ENCODE measurements at regions not wholly inside any gene's neighbourhood (a gene's known extent, or its start where the extent isn't known, plus 50 kb on each side); places are given as distances from the start of the nearest gene placed in this dataset.

DNA sequence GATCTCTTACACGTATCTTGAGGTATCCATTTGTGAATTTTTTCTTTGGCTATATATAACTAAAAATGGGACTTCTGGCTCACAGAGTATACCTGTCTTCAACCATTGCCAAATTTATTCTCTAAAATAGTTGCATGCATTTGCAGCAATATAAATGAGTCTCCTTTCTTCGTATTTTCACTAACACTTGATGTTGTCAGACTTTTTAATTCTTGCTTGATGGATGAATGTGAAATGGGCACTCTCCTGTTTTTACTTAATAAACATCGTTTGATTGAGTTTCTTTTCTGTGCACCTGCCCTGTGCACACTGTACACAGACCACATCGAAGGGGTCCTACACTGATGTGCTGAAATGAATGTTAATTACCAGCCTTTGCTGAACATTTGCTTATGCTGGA, 121.8 kb downstream of the DDX1 start:
- H3K4me3 ChIP-seq (ENCODE audit: low read depth, low read length): no peak overlapping the region
- no peak for TF ChIP-seq CTCF (IDR thresholded peaks at IDR 0.05; ENCODE audit: borderline replicate concordance, insufficient read depth, low read depth, low read length)

DNA sequence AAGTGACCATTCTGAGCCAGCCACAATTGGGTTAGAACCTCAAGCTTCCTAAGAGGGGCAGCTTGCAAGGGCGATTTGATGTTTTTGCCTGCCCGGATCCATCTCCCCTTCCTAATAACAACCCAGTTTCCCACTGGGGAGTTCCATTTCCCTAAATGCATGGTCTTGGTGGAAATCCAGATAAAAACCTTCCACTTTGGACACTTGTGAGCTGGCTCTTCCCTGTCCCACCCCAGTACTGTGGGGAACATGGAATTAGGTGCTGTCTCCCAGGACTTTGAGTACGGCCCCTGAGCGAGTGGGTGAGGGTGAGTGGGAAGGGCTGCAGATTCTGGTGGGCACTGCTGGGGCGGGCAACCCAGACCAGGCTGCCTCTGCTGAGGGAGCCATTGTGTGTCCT, 122.3 kb downstream of the DDX1 start:
- no peak overlapping the region for H3K4me3 ChIP-seq (ENCODE audit: low read depth, low read length)
- TF ChIP-seq CTCF (IDR thresholded peaks at IDR 0.05; ENCODE audit: borderline replicate concordance, insufficient read depth, low read depth, low read length): no peak

DNA sequence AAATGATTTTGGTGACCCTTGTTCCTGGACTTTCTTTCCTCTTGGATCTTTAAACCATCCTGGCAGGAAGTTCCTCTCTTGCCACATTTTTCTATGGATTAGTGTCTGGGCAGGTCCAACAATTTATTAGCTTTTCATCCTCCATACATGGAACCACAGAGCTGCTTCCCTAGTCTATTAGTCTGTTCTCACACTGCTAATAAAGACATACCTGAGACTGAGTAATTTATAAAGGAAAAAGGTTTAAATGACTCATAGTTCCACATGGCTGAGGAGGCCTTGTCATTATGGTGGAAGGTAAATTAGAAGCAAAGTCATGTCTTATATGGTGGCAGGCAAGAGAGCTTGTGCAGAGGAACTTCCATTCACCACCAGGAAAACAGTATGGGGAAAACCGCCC, 122.9 kb downstream of the DDX1 start:
- no peak overlapping the region for H3K4me3 ChIP-seq (ENCODE audit: low read depth, low read length)
- TF ChIP-seq CTCF (IDR thresholded peaks at IDR 0.05; ENCODE audit: borderline replicate concordance, insufficient read depth, low read depth, low read length): no peak

DNA sequence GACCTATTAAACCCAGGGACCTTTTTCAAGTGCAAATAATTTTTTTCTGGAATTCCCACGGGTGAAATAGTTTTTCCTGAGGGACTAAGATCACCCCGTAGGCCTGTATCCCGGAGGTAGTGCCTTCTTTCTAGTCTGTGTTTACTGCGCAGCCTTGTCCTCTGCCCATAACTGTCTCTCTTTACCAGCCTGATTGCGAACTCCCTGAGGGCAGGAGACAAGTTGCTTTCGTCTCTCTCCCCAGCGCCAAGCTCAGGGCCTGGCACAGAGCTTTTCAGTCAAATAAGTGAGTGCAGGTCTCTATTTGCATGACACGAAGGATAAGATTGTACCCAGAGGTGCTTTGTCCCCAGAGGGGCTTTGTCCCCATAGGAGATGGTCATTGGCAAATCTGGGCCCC, 123.9 kb downstream of the DDX1 start:
- H3K4me3 ChIP-seq (ENCODE audit: low read depth, low read length): no peak overlapping the region
- no peak for TF ChIP-seq CTCF (IDR thresholded peaks at IDR 0.05; ENCODE audit: borderline replicate concordance, insufficient read depth, low read depth, low read length)

DNA sequence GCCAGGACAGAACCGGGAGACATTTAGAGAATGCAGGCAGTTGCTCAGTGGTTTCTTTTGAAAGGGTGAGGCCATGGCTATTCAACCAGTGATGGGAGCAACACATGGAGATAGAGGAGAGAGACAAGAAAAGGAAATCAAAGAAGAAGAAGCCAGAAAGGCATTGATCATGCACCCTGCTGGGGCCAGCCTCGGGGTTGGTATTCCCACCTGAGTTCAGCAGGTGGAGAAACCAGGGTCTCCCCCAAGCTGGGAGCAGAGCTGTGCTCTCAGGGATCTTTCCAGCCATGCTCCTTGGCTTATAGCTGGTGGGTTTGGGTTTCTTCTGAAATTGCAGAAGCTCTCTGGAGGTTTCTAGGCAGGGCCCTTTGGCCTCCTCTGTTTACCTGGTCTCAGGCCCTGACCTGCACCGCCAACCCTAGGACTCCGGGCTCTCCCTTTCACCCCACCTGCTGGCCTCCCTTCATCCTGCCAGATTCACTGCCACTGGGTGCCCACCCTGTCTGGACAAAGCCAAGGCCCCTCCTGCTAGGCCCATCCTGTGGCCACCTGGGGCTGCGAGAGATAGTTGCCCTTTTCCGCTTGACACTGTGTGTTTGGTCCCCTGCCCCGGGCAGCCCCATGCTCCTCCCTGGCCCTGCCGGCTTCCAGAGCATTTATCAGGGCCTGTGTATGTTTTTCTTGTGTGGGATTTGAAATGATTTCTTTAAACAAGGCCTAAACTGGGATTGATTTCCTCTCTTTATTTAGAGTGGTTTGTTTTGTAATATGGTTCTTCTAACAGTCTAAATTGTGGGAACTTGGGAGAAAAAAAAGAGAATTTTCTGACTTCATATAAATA, 126.7 kb downstream of the DDX1 start:
- H3K4me3 ChIP-seq (ENCODE audit: low read depth, low read length): no peak overlapping the region
- TF ChIP-seq CTCF (IDR thresholded peaks at IDR 0.05; ENCODE audit: borderline replicate concordance, insufficient read depth, low read depth, low read length): no peak

- TF ChIP-seq CTCF (IDR thresholded peaks at IDR 0.05; ENCODE audit: borderline replicate concordance, insufficient read depth, low read depth, low read length): no peak
- no peak overlapping the region for H3K4me3 ChIP-seq (ENCODE audit: low read depth, low read length)
Observed at GRCh38 chr2:15718944-15719323, 127.3 kb downstream of the DDX1 start.

- TF ChIP-seq CTCF (IDR thresholded peaks at IDR 0.05; ENCODE audit: borderline replicate concordance, insufficient read depth, low read depth, low read length): no peak
- H3K4me3 ChIP-seq (ENCODE audit: low read depth, low read length): no peak overlapping the region
Observed at GRCh38 chr2:15719566-15720313, 128.1 kb downstream of the DDX1 start.

Measured in GM12875 (cell line).